GM21786 (cell line): ENCODE measurements at regions not wholly inside any gene's neighbourhood (a gene's known extent, or its start where the extent isn't known, plus 50 kb on each side); places are given as distances from the start of the nearest gene placed in this dataset.
"Not testable (repeated sequence)": the region's sequence is repeated elsewhere in the genome, so short reads cannot be mapped to it uniquely, and the experiment has no call there.

Source experiments
- ATAC-seq: cut with Tn5 transposase; IDR thresholded peaks from one replicate; pipeline ENCODE4 v1.9.1; 2021; ENCODE audit not compliant: unreplicated experiment

GRCh38 chr20:39752262-39752876, 790.2 kb downstream of the DHX35 start:
- no peak for ATAC-seq

- no peak for ATAC-seq
These were observed 789.5 kb downstream of the DHX35 start for GRCh38 chr20:39751557-39752137.

GRCh38 chr20:39745380-39745779, 783.2 kb downstream of the DHX35 start:
- ATAC-seq: no peak

- no peak for ATAC-seq
These were observed 776.5 kb downstream of the DHX35 start for GRCh38 chr20:39738651-39739050.

- no peak for ATAC-seq
These were observed 774.5 kb downstream of the DHX35 start for GRCh38 chr20:39736434-39737327.

GRCh38 chr20:39725513-39725912, 763.4 kb downstream of the DHX35 start:
- not testable (repeated sequence) for ATAC-seq

- no peak for ATAC-seq
These were observed 757.1 kb downstream of the DHX35 start for GRCh38 chr20:39719293-39719692.

- ATAC-seq: no peak
These were observed 755.8 kb downstream of the DHX35 start for GRCh38 chr20:39717936-39718335.

GRCh38 chr20:39716796-39717341, 754.7 kb downstream of the DHX35 start:
- no peak for ATAC-seq

GRCh38 chr20:39713076-39713840, 751.1 kb downstream of the DHX35 start:
- ATAC-seq: no peak

- ATAC-seq: no peak
These were observed 744.1 kb downstream of the DHX35 start for GRCh38 chr20:39706184-39706663.

- no peak for ATAC-seq
These were observed 742.9 kb downstream of the DHX35 start for GRCh38 chr20:39705032-39705431.

GRCh38 chr20:39703357-39703756, 741.2 kb downstream of the DHX35 start:
- ATAC-seq: not testable (repeated sequence)

GRCh38 chr20:39702701-39703349, 740.7 kb downstream of the DHX35 start:
- ATAC-seq: no peak

- ATAC-seq: no peak
These were observed 738.4 kb downstream of the DHX35 start for GRCh38 chr20:39700528-39700927.

GRCh38 chr20:39699166-39699725, 737.1 kb downstream of the DHX35 start:
- no peak for ATAC-seq

- no peak for ATAC-seq
These were observed 736.6 kb downstream of the DHX35 start for GRCh38 chr20:39698752-39699151.

GRCh38 chr20:39691151-39691862, 729.2 kb downstream of the DHX35 start:
- no peak for ATAC-seq

GRCh38 chr20:39676857-39677391, 714.8 kb downstream of the DHX35 start:
- no peak for ATAC-seq
